Glutamatergic neuron (in vitro differentiated cells): ENCODE measurements at regions not wholly inside any gene's neighbourhood (a gene's known extent, or its start where the extent isn't known, plus 50 kb on each side); places are given as distances from the start of the nearest gene placed in this dataset.

Experiments used
- DNase-seq: peaks from one replicate; pipeline ENCODE4 v3.0.0; 2022
- H3K27ac Mint-ChIP-seq: one replicate; pipeline ENCODE4 v1.8.0; 2020; ENCODE audit warnings: mild to moderate bottlenecking, mixed read lengths, inconsistent platforms; ENCODE audit not compliant: unreplicated experiment
- H3K27me3 Mint-ChIP-seq: one replicate; pipeline ENCODE4 v1.8.0; 2020; ENCODE audit warnings: mild to moderate bottlenecking, moderate library complexity, mixed read lengths, inconsistent platforms; ENCODE audit not compliant: unreplicated experiment
- H3K36me3 Mint-ChIP-seq: one replicate; pipeline ENCODE4 v1.8.0; 2020; ENCODE audit warnings: mild to moderate bottlenecking, mixed read lengths, inconsistent platforms; ENCODE audit not compliant: unreplicated experiment
- H3K4me1 Mint-ChIP-seq: one replicate; pipeline ENCODE4 v1.8.0; 2020; ENCODE audit warnings: mild to moderate bottlenecking, low read depth, mixed read lengths, inconsistent platforms; ENCODE audit not compliant: unreplicated experiment
- H3K4me3 Mint-ChIP-seq: one replicate; pipeline ENCODE4 v1.8.0; 2020; ENCODE audit warnings: mild to moderate bottlenecking, mixed read lengths, inconsistent platforms; ENCODE audit not compliant: unreplicated experiment
- H3K9me3 Mint-ChIP-seq: one replicate; pipeline ENCODE4 v1.8.0; 2020; ENCODE audit warnings: mild to moderate bottlenecking, moderate library complexity, mixed read lengths, inconsistent platforms; ENCODE audit not compliant: unreplicated experiment
- CTCF ChIP-seq: fragments of 200-600 bp; sonication (generic); IDR thresholded peaks from one replicate; pipeline ENCODE4 v1.5.0; 2021; ENCODE audit not compliant: partially characterized antibody, unreplicated experiment

GRCh38 chr16:85279825-85280545 lies 167.7 kb upstream of the CIBAR2 start:
- H3K27ac Mint-ChIP-seq, result peak overlapping the region; percentile 97
- H3K36me3 Mint-ChIP-seq, result no peaks in the 10 kb centered on the region
- peaks cover 7% of the 10 kb centered on the region for H3K9me3 Mint-ChIP-seq
- peaks cover 4% of the 10 kb centered on the region for H3K27me3 Mint-ChIP-seq
- no peak for DNase-seq
- no peak for TF ChIP-seq CTCF
- peaks cover 57% of the 10 kb centered on the region for H3K4me1 Mint-ChIP-seq
- H3K4me3 Mint-ChIP-seq, result peak overlapping the region; percentile 80

GRCh38 chr16:85281181-85281580 lies 168.9 kb upstream of the CIBAR2 start:
- DNase-seq, result no peak
- peaks cover 7% of the 10 kb centered on the region for H3K9me3 Mint-ChIP-seq
- no peak overlapping the region for H3K4me3 Mint-ChIP-seq
- no peak for TF ChIP-seq CTCF
- no peaks in the 10 kb centered on the region for H3K36me3 Mint-ChIP-seq
- peaks cover 58% of the 10 kb centered on the region for H3K4me1 Mint-ChIP-seq
- peak overlapping the region; percentile 10 for H3K27ac Mint-ChIP-seq
- H3K27me3 Mint-ChIP-seq, result peaks cover 4% of the 10 kb centered on the region

GRCh38 chr16:85282842-85283241 lies 170.6 kb upstream of the CIBAR2 start:
- no peak for DNase-seq
- H3K4me1 Mint-ChIP-seq, result peaks cover 65% of the 10 kb centered on the region
- H3K27ac Mint-ChIP-seq, result peak overlapping the region; percentile 80
- H3K27me3 Mint-ChIP-seq, result peaks cover 16% of the 10 kb centered on the region
- no peak for TF ChIP-seq CTCF
- H3K36me3 Mint-ChIP-seq, result no peaks in the 10 kb centered on the region
- peak overlapping the region; percentile 74 for H3K4me3 Mint-ChIP-seq
- peaks cover 21% of the 10 kb centered on the region for H3K9me3 Mint-ChIP-seq

GRCh38 chr16:85283305-85284050 lies 171.2 kb upstream of the CIBAR2 start:
- H3K27me3 Mint-ChIP-seq, result peaks cover 16% of the 10 kb centered on the region
- H3K36me3 Mint-ChIP-seq, result no peaks in the 10 kb centered on the region
- no peak overlapping the region for H3K4me3 Mint-ChIP-seq
- H3K9me3 Mint-ChIP-seq, result peaks cover 21% of the 10 kb centered on the region
- H3K27ac Mint-ChIP-seq, result peak overlapping the region; percentile 89
- no peak for DNase-seq
- TF ChIP-seq CTCF, result no peak
- H3K4me1 Mint-ChIP-seq, result peaks cover 62% of the 10 kb centered on the region
